ENCODE measurements at regions not wholly inside any gene's neighbourhood (a gene's known extent, or its start where the extent isn't known, plus 50 kb on each side); places are given as distances from the start of the nearest gene placed in this dataset.

DNA sequence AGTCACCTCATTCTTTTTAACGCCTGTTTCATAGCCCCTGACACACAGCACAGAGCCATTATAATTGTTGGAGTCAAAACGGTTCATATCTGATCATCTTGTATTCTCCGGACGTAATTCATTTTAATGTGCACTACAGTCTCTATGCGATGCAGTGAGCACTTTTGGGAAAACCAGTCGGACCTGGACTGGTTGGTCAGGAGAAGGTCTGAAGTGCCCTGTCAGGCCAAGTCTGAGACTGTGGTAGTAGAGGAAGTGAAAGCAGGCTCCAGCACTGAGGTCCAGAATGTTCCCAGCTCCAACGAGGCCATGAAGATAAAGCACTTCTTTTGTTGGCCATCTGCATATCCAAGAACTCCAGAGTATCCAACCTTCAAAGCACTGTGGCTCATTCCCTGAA, 117.1 kb upstream of the NCOR2 start:
- Histone ChIP-seq H3K9me3 (replicated peaks in 1 of 2; ENCODE audit: control insufficient read depth in 1 of 2, insufficient read depth in 1 of 2, low read length in 2 of 2) (no peaks in the 10 kb centered on the region), H2AFZ (ENCODE audit: insufficient read depth, low read depth, low read length, poor library complexity, severe bottlenecking) (no peak overlapping the region), H3K36me3 (replicated peaks in 1 of 2; ENCODE audit: control insufficient read depth in 1 of 2, insufficient read depth in 2 of 2, low read length in 2 of 2) (no peaks in the 10 kb centered on the region), H3K27me3 (ENCODE audit: control insufficient read depth in 2 of 2, insufficient read depth in 2 of 2, low read length in 2 of 2) (no peaks in the 10 kb centered on the region), H3K9ac (ENCODE audit: insufficient read depth, low read length, poor library complexity, severe bottlenecking) (peak overlapping the region; percentile 39), H3K27ac (ENCODE audit: low read depth in 1 of 2, low read length in 2 of 2) (peak overlapping the region; percentile 14 to 81), H3K4me2 (replicated peaks; ENCODE audit: extremely low read depth, low read length, poor library complexity, severe bottlenecking) (peak overlapping the region; percentile 6), H3K4me1 (ENCODE audit: control insufficient read depth in 1 of 2, insufficient read depth in 2 of 2, low read length in 2 of 2) (peaks cover 81 to 94% of the 10 kb centered on the region in 2 donors), H3K4me3 (replicated peaks in 1 of 3; ENCODE audit: low read depth in 2 of 3, low read length in 3 of 3) (no peak overlapping the region), H3K79me2 (ENCODE audit: insufficient read depth, low read length) (no peaks in the 10 kb centered on the region), H4K20me1 (ENCODE audit: insufficient read depth, low read length) (no peaks in the 10 kb centered on the region)
- TF ChIP-seq, protein P1, sequence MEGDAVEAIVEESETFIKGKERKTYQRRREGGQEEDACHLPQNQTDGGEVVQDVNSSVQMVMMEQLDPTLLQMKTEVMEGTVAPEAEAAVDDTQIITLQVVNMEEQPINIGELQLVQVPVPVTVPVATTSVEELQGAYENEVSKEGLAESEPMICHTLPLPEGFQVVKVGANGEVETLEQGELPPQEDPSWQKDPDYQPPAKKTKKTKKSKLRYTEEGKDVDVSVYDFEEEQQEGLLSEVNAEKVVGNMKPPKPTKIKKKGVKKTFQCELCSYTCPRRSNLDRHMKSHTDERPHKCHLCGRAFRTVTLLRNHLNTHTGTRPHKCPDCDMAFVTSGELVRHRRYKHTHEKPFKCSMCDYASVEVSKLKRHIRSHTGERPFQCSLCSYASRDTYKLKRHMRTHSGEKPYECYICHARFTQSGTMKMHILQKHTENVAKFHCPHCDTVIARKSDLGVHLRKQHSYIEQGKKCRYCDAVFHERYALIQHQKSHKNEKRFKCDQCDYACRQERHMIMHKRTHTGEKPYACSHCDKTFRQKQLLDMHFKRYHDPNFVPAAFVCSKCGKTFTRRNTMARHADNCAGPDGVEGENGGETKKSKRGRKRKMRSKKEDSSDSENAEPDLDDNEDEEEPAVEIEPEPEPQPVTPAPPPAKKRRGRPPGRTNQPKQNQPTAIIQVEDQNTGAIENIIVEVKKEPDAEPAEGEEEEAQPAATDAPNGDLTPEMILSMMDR (IDR thresholded peaks at IDR 0.05): no peak
- Mint-ChIP-seq H3K27me3 (ENCODE audit: low read depth in 3 of 3) (peaks cover 0 to 2% (median 0%) of the 10 kb centered on the region in 3 donors), H3K4me3 (peak overlapping the region; percentile 41 to 65), H3K4me1 (peaks cover 86% of the 10 kb centered on the region), H3K36me3 (peaks cover 4 to 10% of the 10 kb centered on the region in 2 donors), H3K27ac (peak overlapping the region; percentile 67 to 96 (median 90)), H3K9me3 (peaks cover 0 to 10% (median 5%) of the 10 kb centered on the region in 7 donors)
- DNase-seq: peak; percentile 52 to 72 (median 71)
- intact Hi-C loops (cut with micrococcal nuclease): loop anchor here (5.0 to 10.0 kb wide), 6 partner anchors 38 to 290 kb away; partner anchors contain the start of gene NCOR2 (in 1 of the 2)
- WGBS (ENCODE audit: insufficient coverage): 45% methylated on average over 4 of the region's 7 CpGs

DNA sequence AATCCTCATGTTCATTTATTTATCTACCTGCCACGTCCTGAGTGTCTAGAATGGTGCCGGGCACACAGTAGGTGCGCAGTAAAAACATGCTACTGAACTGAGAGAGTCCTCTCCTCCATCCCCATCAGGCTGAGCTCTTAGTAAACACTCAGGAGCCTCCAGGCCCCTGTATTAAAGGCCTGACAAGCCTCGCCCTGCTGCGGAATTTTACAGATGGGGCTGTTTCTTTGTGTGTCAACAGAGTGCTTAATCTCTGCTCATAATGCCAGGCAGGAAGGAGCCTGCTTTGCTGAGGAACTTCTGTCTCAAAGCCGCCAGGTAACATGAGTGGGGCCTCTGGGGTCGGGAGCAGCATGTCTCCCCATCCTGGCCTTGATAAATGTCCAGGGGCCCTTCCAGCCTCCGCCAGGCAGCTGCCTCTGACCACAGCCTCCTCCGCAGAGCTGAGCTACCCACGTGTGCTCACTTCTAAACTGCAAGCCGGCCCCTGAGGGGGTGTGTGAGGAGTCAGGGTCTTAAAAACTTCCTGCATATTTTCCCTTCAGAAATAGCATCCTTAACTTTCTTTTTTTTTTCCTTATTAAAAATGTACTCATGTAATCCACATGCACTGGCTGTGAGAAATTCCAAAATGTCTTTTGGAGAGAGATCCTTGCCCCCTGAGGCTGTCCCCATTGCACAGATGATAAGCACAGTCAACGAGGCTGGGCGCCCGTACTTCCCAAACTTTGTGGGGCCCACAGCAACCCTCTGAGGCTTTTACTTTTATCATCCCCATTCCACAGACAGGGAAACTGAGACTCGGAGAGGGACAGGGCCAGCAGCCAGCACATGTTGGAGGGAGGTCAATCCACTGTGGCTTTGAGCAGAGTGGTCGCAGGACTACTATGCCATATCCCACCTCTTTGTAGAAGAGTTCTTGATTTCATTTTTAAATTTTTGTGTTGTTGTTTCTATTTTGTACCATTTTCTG, 116.0 kb upstream of the NCOR2 start:
- peaks cover 4 to 10% of the 10 kb centered on the region in 2 donors for H3K36me3 Mint-ChIP-seq
- Histone ChIP-seq H2AFZ (ENCODE audit: insufficient read depth, low read depth, low read length, poor library complexity, severe bottlenecking) (no peak overlapping the region), H3K79me2 (ENCODE audit: insufficient read depth, low read length) (no peaks in the 10 kb centered on the region), H3K4me2 (replicated peaks; ENCODE audit: extremely low read depth, low read length, poor library complexity, severe bottlenecking) (no peak overlapping the region), H3K27me3 (ENCODE audit: control insufficient read depth in 2 of 2, insufficient read depth in 2 of 2, low read length in 2 of 2) (no peaks in the 10 kb centered on the region), H3K4me3 (replicated peaks in 1 of 3; ENCODE audit: low read depth in 2 of 3, low read length in 3 of 3) (no peak overlapping the region), H3K36me3 (replicated peaks in 1 of 2; ENCODE audit: control insufficient read depth in 1 of 2, insufficient read depth in 2 of 2, low read length in 2 of 2) (no peaks in the 10 kb centered on the region), H4K20me1 (ENCODE audit: insufficient read depth, low read length) (no peaks in the 10 kb centered on the region), H3K9me3 (replicated peaks in 1 of 2; ENCODE audit: control insufficient read depth in 1 of 2, insufficient read depth in 1 of 2, low read length in 2 of 2) (no peaks in the 10 kb centered on the region), H3K4me1 (ENCODE audit: control insufficient read depth in 1 of 2, insufficient read depth in 2 of 2, low read length in 2 of 2) (peaks cover 75 to 86% of the 10 kb centered on the region in 2 donors), H3K27ac (ENCODE audit: low read depth in 1 of 2, low read length in 2 of 2) (peak overlapping the region in 1 of 2 donors; percentile 91), H3K9ac (ENCODE audit: insufficient read depth, low read length, poor library complexity, severe bottlenecking) (no peak overlapping the region)
- intact Hi-C loops (cut with micrococcal nuclease): loop anchor here (5.0 to 10.0 kb wide), 6 partner anchors 39 to 289 kb away; partner anchors contain the start of gene NCOR2 (in 1 of the 2)
- H3K9me3 Mint-ChIP-seq: peaks cover 0 to 5% (median 2%) of the 10 kb centered on the region in 7 donors
- H3K4me1 Mint-ChIP-seq: peaks cover 85% of the 10 kb centered on the region
- peaks cover 0 to 3% (median 2%) of the 10 kb centered on the region in 3 donors for H3K27me3 Mint-ChIP-seq (ENCODE audit: low read depth in 3 of 3)
- DNase-seq: no peak
- H3K27ac Mint-ChIP-seq: peak overlapping the region; percentile 91 to 98 (median 96)
- H3K4me3 Mint-ChIP-seq: no peak overlapping the region
- TF ChIP-seq, protein P1 (IDR thresholded peaks at IDR 0.05): no peak
- WGBS (ENCODE audit: insufficient coverage): 85% methylated on average over 7 of the region's 16 CpGs

Data from CD14-positive monocyte (primary cell).